ENCODE measurements at regions not wholly inside any gene's neighbourhood (a gene's known extent, or its start where the extent isn't known, plus 50 kb on each side); places are given as distances from the start of the nearest gene placed in this dataset.

- no peak for TF ChIP-seq CTCF (IDR thresholded peaks at IDR 0.05)
These were observed 423.4 kb downstream of the CD83 start for GRCh38 chr6:14540810-14541540.

- no peak for TF ChIP-seq CTCF (IDR thresholded peaks at IDR 0.05)
These were observed 425.2 kb downstream of the CD83 start for GRCh38 chr6:14542670-14543366.

- no peak for TF ChIP-seq CTCF (IDR thresholded peaks at IDR 0.05)
These were observed 426.5 kb downstream of the CD83 start for GRCh38 chr6:14543971-14544585.

- TF ChIP-seq CTCF (IDR thresholded peaks at IDR 0.05), result no peak
These were observed 427.1 kb downstream of the CD83 start for GRCh38 chr6:14544666-14545065.

- no peak for TF ChIP-seq CTCF (IDR thresholded peaks at IDR 0.05)
These were observed 427.9 kb downstream of the CD83 start for GRCh38 chr6:14545496-14545895.

GRCh38 chr6:14546036-14546435, 428.5 kb downstream of the CD83 start:
- TF ChIP-seq CTCF (IDR thresholded peaks at IDR 0.05), result no peak

GRCh38 chr6:14547284-14547998, 429.9 kb downstream of the CD83 start:
- no peak for TF ChIP-seq CTCF (IDR thresholded peaks at IDR 0.05)
